Stimulated activated CD8-positive, alpha-beta memory T cell treated with anti-CD3 and anti-CD28 coated beads, Interleukin-7, amount 100 ng/mL, for 48 hours (primary cell): ENCODE measurements at regions not wholly inside any gene's neighbourhood (a gene's known extent, or its start where the extent isn't known, plus 50 kb on each side); places are given as distances from the start of the nearest gene placed in this dataset.

Experiments used
- DNase-seq, 2 donors: peaks; one replicate each; pipeline ENCODE4 v3.0.0-alpha.2; 2020; ENCODE audit warnings: low read depth in 1 of 2; ENCODE audit errors: extremely low read depth in 1 of 2

DNA sequence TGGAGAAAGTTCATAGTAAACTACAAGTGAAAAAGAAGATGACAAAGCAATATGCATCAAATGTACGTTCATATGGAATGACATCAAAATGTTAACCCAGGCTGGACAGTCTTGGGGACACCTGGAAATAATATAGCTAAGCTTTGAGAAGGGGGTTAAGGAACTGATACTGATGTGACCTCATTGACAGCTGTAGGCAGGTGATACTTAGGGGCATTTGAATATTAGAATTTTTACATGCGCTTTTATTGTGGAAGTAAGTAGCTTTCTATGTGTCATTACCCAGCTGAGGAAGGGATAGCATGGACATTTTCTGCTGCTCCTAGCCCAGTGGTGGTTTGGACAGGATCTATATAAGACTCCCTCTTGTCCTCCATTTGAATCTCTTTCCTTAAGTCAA is 299.7 kb downstream of the CWC27 start:
- no peak for DNase-seq

DNA sequence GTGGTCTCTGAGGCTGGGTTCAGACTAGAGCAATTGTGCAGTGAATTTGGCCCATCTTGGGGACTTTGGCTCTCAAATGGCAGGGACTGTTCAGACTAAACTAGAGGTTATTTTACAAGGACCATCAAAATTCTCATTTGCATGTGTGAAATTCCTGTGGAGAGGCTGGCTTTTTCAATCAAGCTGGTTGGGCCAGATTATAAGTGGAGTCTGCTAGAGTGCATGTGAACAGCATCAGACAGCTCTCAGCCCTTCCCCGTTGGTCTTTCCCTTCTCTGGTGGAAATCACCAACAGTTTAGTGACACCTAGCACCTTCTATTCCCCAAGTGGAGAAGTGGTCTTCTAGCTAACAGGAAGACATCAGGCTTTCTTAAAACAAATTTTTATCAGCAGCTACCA is 301.3 kb downstream of the CWC27 start:
- DNase-seq: no peak

- no peak for DNase-seq
Observed at GRCh38 chr5:65072850-65073249, 304.1 kb downstream of the CWC27 start.

- no peak for DNase-seq
Observed at GRCh38 chr5:65073250-65073661, 304.5 kb downstream of the CWC27 start.

DNA sequence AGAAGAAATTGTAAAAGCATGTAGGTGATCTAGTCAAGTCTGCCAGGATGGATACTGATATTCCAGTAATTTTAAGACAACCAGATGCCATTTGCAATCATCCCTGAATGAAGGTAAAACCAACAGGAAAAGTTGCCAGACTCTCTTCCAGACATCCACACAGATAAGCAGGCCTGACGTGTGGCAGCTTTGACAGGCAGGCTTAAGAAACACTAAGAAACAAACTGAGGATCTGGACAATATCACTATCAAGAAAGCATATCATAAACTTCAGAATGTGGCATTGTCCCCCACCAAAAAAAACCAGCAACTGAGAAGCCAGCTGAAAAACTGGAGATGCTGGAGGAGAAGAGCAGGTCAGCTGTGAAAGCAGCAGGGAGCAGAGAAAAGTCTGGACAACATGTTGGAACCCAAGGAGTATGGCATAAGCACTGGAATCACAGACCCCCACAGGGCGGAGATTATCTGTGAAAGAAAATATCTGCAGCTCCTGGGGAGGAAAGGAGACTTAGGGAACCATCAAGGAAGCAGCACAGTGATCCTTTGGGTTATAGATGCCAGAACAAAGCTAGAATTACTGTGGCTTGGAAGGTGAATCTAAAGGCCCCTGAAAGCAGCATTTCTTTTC is 307.0 kb downstream of the CWC27 start:
- DNase-seq: no peak

GRCh38 chr5:65076251-65076869 is 307.6 kb downstream of the CWC27 start:
- peak in 1 of 2 donors; percentile 48 for DNase-seq

DNA sequence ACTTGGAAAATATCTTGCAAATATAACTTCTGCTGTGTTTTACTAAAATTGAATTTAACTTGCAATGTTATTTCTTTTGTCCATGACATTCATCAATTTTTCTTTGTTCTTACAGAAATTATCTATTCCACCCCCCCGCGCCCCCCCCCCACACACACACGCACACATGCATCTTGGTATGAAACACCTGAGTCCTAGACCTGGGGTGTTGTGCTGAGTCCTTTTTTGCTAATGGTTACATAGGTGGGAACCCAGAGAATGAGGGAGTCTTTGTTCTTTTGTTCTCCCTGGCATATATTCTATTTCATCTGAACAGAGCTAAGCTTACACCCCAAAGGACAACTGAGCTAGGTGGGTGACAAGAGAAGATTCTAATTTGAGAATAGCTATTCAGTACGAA is 308.9 kb downstream of the CWC27 start:
- DNase-seq: no peak

GRCh38 chr5:65078331-65078730 is 309.6 kb downstream of the CWC27 start:
- DNase-seq: no peak

GRCh38 chr5:65081071-65081470 is 312.3 kb downstream of the CWC27 start:
- DNase-seq: no peak

DNA sequence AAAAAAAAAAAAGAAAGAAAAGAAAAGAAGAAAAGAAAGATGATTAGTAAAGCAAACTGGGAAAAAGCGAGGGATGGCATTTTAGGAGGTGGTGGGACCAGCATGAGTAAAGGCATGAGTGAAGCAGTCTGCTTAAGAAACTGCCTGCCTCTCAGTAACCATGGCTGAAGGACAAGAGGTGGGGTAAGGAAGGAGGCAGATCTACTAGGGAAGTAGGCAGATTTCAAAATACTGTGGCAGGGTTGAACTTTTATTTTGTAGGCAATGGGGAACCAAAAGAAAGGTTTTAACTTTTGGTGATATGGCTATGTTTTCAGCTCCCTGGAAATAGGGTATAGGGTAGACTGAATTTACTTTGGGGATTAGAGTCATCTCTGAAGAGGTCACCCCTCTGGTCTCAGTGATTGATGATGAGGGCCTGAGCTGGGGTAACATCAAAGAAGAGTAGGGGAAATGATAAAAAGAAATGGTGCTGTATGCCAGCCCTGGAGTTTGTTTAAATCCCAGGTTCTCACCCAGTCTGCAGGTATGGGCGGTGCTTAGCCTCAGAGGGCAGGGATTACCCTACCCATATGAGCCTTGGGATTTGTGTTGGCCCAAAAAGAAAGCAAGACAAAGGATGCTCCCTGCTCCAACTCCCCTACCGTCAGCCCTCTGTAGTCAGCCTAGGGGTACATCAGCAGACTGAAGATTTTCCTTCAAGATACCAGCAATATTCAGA is 316.2 kb downstream of the CWC27 start:
- no peak for DNase-seq

DNA sequence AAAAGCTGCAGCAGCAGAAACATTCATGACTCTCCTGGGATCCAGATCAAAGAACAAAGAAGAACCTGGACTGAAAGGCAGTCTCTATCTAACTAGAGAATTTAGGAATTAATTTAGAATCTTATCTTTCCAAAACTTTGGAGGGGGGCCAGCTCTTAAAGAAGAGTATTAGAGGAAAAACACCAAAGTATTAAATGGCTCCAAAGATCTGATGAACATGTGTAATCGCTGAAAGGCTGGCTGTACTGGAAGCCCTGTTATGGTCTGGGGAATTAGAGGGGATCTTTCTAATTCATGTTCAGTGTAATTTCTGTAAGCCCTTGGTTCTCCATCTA is 316.8 kb downstream of the CWC27 start:
- no peak for DNase-seq

- no peak for DNase-seq
Observed at GRCh38 chr5:65086234-65086890, 317.6 kb downstream of the CWC27 start.

DNA sequence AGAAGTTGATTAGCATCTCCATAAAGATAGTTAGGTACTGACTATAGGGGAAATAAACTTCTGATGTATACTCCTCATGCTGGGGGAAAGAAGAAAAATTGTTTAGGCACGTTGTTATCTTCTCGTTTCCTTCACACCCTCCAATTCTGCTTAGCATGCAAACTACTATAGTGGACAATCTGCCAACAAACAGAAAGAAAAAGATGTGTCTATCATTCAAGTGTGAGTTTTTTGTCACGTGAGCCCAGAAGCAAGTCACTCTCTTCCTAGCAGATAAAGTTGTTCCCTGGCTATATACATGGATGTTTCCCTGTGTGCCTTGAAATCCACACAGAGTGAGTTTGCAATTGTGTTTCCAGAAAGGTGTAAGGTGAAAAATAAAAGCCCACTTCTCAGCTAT is 318.4 kb downstream of the CWC27 start:
- no peak for DNase-seq

DNA sequence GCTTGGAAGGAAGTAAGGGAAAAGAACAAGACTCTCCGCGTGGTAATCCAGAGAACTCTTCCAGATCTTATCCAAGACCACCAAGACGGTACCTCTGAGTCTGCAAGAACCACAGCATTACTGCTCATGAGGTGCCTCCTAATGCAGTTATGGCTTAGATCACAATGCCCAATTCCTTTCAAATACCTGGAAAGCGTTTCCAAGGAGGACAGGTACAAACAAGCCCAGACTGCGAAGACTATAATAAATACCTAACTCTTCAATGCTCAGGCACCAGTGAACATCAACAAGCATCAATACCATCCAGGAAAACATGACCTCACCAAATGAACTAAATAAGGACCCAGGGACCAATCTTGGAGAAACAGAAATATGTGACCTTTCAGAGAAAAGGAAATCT is 325.5 kb downstream of the CWC27 start:
- DNase-seq: no peak

DNA sequence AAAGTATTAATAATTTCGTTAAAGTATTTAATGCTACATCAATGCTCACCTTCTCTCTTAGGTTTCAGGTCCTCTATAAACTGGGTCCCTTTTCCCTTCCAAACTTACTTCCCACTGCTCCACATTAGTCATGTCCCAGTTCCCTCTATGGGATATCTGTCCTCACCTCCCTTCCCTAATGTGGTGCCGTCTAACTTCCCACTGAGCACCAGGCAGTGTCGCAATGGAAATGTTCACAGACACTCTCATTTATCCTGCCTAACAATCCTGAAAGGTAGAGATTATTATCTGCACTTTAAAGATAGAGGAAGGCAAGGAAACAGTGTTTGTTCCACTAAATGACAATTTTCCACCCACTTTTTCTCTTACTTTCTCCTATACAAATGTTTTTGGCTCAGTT is 329.7 kb downstream of the CWC27 start:
- no peak for DNase-seq
